ENCODE measurements at regions not wholly inside any gene's neighbourhood (a gene's known extent, or its start where the extent isn't known, plus 50 kb on each side); places are given as distances from the start of the nearest gene placed in this dataset.

DNA sequence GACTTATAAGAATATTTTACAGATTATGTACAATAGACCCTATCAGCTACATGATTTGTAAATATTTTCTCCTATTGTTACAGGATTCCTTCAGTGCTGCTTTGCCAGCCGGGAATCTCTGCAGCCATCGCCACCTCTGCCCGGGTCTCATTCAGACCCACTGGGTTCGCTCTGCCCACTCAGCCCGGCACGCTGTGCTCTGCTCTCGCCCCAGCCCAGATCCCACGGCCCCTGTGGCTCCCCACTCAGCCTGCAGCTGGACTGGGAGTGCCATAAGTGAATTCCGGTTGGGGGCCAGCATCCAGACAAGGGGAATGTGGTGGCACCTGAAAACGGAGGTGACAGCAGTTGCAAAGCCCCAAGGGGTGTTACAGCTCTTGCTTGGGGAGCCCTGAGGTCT is 71.8 kb downstream of the NPAP1 start:
- intact Hi-C loops (cut with DNase I; ENCODE audit: low total_unique reads): loop anchor here (10.0 kb wide), 1 partner anchor 63 kb away; no protein-coding TSS in a partner anchor
- H3K4me1 ChIP-seq: no peaks in the 10 kb centered on the region
- no peak overlapping the region for H3K27ac ChIP-seq
- WGBS, 5 donors: 79 to 85% (median 82%) methylated on average over 10 of the region's 10 CpGs
- H3K4me3 ChIP-seq: no peak overlapping the region
- peaks cover 0 to 7% (median 0%) of the 10 kb centered on the region in 3 donors for H3K27me3 ChIP-seq
- peaks cover 0 to 37% (median 24%) of the 10 kb centered on the region in 4 donors for H3K9me3 ChIP-seq
- no peak for TF ChIP-seq POLR2A (IDR thresholded peaks at IDR 0.05)
- no peak for TF ChIP-seq EP300 (IDR thresholded peaks at IDR 0.05)
- TF ChIP-seq, protein P1, sequence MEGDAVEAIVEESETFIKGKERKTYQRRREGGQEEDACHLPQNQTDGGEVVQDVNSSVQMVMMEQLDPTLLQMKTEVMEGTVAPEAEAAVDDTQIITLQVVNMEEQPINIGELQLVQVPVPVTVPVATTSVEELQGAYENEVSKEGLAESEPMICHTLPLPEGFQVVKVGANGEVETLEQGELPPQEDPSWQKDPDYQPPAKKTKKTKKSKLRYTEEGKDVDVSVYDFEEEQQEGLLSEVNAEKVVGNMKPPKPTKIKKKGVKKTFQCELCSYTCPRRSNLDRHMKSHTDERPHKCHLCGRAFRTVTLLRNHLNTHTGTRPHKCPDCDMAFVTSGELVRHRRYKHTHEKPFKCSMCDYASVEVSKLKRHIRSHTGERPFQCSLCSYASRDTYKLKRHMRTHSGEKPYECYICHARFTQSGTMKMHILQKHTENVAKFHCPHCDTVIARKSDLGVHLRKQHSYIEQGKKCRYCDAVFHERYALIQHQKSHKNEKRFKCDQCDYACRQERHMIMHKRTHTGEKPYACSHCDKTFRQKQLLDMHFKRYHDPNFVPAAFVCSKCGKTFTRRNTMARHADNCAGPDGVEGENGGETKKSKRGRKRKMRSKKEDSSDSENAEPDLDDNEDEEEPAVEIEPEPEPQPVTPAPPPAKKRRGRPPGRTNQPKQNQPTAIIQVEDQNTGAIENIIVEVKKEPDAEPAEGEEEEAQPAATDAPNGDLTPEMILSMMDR (IDR thresholded peaks at IDR 0.05): no peak
- TF ChIP-seq POLR2AphosphoS5 (IDR thresholded peaks at IDR 0.05): no peak
- no peak for DNase-seq
- H3K36me3 ChIP-seq: no peaks in the 10 kb centered on the region

DNA sequence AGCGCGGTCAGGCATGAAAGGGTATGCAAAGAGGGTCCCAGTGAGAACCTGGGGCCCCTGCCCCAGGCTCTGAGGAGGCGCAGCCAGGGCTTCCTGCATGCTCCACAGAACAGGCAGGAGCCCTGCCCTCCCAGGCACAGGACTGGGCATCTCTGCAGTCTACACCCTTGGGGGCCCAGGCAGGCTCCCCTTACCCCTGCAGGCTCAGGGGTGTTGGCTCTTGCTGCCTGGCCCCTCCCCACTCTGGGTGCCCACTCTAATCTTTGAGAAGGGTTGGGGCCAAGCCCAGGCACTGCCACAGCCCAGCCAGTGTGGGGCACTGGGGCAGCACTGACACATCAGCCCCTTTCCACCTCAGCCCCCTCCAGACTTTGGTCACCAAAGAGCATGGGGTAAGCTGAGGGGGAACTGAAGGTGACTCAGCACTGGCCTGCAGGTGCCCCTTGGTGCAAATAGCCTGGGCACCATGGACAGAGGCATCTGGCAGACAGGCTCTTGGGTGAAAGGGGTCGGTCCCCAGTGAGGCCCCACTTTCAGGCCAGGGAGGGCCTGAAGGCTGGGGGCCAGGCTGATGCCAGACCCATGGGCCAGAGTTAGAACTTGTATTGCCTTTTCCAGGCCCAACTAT is 73.4 kb downstream of the NPAP1 start:
- 77 to 100% (median 83%) methylated on average over 2 to 4 of the region's 4 CpGs for WGBS, 5 donors
- no peak for TF ChIP-seq EP300 (IDR thresholded peaks at IDR 0.05)
- TF ChIP-seq POLR2AphosphoS5 (IDR thresholded peaks at IDR 0.05): no peak
- TF ChIP-seq, protein P1 (IDR thresholded peaks at IDR 0.05): no peak
- TF ChIP-seq POLR2A (IDR thresholded peaks at IDR 0.05): no peak
- Histone ChIP-seq H3K27me3 (peaks cover 0 to 7% (median 0%) of the 10 kb centered on the region in 3 donors), H3K4me3 (no peak overlapping the region), H3K4me1 (no peaks in the 10 kb centered on the region), H3K9me3 (peaks cover 0 to 36% (median 23%) of the 10 kb centered on the region in 4 donors), H3K27ac (no peak overlapping the region), H3K36me3 (no peaks in the 10 kb centered on the region)
- intact Hi-C loops (cut with DNase I; ENCODE audit: low total_unique reads): loop anchor here (10.0 kb wide), 1 partner anchor 64 kb away; no protein-coding TSS in a partner anchor
- DNase-seq: no peak

DNA sequence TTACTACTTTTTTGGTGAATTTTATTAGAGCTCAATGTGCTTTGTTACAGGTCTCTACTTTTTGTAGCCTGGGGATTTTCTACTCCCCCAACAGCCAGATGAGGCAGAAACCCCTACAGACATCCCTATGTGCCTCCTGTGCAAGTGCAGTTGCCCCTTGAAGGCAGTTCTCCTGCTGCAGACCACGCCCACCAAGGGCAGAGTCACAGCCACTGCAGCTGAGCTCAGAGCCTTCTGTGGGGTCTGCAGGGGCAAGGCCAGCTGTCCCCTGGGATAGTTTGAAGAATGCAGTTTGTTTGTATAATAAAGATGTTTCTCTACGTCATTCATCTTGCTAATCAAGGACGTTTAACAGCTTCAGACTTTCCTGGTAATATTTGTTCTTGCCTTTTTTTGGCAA is 76.8 kb downstream of the NPAP1 start:
- 45 to 48% (median 46%) methylated on average over 3 of the region's 3 CpGs for WGBS, 5 donors
- H3K36me3 ChIP-seq: no peaks in the 10 kb centered on the region
- peaks cover 0 to 42% (median 27%) of the 10 kb centered on the region in 4 donors for H3K9me3 ChIP-seq
- peaks cover 0 to 7% (median 0%) of the 10 kb centered on the region in 3 donors for H3K27me3 ChIP-seq
- no peaks in the 10 kb centered on the region for H3K4me1 ChIP-seq
- H3K27ac ChIP-seq: no peak overlapping the region
- intact Hi-C loops (cut with DNase I; ENCODE audit: low total_unique reads): no loop called here
- no peak for TF ChIP-seq EP300 (IDR thresholded peaks at IDR 0.05)
- TF ChIP-seq, protein P1 (IDR thresholded peaks at IDR 0.05): no peak
- TF ChIP-seq POLR2AphosphoS5 (IDR thresholded peaks at IDR 0.05): no peak
- TF ChIP-seq POLR2A (IDR thresholded peaks at IDR 0.05): no peak
- DNase-seq: no peak
- no peak overlapping the region for H3K4me3 ChIP-seq

DNA sequence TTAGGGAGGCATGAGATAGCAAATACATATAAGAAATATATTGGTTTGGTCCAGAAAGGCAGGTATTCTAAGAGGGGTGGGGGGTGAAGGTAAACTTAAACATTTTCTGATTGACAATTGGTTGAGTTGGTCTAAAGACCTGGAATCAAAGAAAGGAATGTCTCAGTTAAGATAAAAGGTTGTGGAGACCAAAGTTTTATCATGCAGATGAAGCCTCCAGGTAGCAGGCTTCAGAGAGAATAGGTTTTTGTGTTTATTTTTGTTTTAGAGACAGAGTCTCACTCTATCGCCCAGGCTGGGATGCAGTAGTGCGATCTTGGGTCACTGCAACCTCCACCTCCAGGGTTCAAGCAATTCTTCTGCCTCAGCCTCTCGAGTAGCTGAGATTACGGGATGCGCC is 80.5 kb downstream of the NPAP1 start:
- no peak overlapping the region for H3K27ac ChIP-seq
- intact Hi-C loops (cut with DNase I; ENCODE audit: low total_unique reads): no loop called here
- H3K4me1 ChIP-seq: no peaks in the 10 kb centered on the region
- H3K36me3 ChIP-seq: no peaks in the 10 kb centered on the region
- peaks cover 0 to 6% (median 0%) of the 10 kb centered on the region in 3 donors for H3K27me3 ChIP-seq
- no peak for DNase-seq
- no peak overlapping the region for H3K4me3 ChIP-seq
- no peak for TF ChIP-seq EP300 (IDR thresholded peaks at IDR 0.05)
- TF ChIP-seq POLR2AphosphoS5 (IDR thresholded peaks at IDR 0.05): no peak
- peaks cover 0 to 15% (median 7%) of the 10 kb centered on the region in 4 donors for H3K9me3 ChIP-seq
- 75 to 91% (median 86%) methylated on average over 5 of the region's 5 CpGs for WGBS, 5 donors

DNA sequence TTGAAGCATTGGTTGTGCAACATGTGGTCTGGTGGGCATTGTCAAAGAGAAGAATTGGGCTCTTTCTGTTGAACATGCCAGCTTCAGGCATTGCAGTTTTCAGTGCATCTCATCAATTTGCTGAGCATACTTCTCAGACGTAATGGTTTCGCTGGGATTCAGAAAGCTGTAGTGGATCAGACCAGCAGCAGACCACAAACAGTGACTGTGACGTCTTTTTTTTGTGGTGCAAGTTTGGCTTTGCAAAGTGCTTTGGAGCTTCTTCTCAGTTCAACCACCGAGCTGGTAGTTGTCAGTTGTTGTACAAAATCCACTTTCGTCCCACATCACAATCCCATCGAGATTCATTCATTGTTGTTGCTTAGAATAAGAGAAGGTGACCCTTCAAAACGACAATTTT is 84.5 kb downstream of the NPAP1 start:
- Histone ChIP-seq H3K4me3 (no peak overlapping the region), H3K36me3 (no peaks in the 10 kb centered on the region), H3K9me3 (peaks cover 0 to 10% (median 2%) of the 10 kb centered on the region in 4 donors), H3K27ac (no peak overlapping the region), H3K4me1 (no peaks in the 10 kb centered on the region), H3K27me3 (peaks cover 0 to 6% (median 0%) of the 10 kb centered on the region in 3 donors)
- intact Hi-C loops (cut with DNase I; ENCODE audit: low total_unique reads): no loop called here
- WGBS, 5 donors: 68 to 81% (median 70%) methylated on average over 7 of the region's 7 CpGs
- TF ChIP-seq, protein P1 (IDR thresholded peaks at IDR 0.05): no peak
- no peak for DNase-seq

All from stomach (tissue), 8 donors.